Omental fat pad (tissue), 3 donors: ENCODE measurements at regions not wholly inside any gene's neighbourhood (a gene's known extent, or its start where the extent isn't known, plus 50 kb on each side); places are given as distances from the start of the nearest gene placed in this dataset.

Source experiments
- ATAC-seq: fragments of 150-250 bp; one replicate; pipeline ENCODE4 v1.9.1; 2016; ENCODE audit warnings: mild to moderate bottlenecking, moderate library complexity; ENCODE audit not compliant: low FRiP score
- DNase-seq: peaks from one replicate; pipeline ENCODE4 v3.0.0-alpha.2; 2019; ENCODE audit warnings: low spot score
- TF ChIP-seq, protein P1 (sequence below), 3 donors: fragments of 450-650 bp; IDR thresholded peaks; one replicate each; pipeline ENCODE4 v1.5.1; 2016 to 2017; ENCODE audit warnings: antibody characterized with exemption in 3 of 3, mild to moderate bottlenecking in 3 of 3, moderate library complexity in 2 of 3

DNA sequence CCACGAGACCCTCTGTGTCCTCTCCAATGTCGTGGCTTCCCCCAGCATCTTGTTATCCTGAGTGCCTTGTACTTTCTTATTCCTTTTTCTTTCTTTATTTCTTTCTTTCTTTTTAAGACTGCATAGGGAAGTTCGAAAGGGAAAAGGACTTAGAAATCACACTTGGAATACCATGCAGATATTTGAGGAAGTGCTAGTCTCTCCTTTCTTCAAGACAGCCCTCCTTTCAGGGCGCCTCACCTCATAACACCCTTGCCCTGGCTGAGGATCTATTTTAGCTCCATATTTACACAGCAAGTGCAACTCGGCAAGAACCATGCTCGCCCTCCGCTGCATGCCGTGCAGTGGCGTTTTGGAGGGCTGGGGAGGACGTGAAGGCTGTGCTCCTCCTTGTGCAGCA, 232.3 kb upstream of the GLI3 start:
- ATAC-seq (no peak), DNase-seq (no peak)
- TF ChIP-seq, protein P1, sequence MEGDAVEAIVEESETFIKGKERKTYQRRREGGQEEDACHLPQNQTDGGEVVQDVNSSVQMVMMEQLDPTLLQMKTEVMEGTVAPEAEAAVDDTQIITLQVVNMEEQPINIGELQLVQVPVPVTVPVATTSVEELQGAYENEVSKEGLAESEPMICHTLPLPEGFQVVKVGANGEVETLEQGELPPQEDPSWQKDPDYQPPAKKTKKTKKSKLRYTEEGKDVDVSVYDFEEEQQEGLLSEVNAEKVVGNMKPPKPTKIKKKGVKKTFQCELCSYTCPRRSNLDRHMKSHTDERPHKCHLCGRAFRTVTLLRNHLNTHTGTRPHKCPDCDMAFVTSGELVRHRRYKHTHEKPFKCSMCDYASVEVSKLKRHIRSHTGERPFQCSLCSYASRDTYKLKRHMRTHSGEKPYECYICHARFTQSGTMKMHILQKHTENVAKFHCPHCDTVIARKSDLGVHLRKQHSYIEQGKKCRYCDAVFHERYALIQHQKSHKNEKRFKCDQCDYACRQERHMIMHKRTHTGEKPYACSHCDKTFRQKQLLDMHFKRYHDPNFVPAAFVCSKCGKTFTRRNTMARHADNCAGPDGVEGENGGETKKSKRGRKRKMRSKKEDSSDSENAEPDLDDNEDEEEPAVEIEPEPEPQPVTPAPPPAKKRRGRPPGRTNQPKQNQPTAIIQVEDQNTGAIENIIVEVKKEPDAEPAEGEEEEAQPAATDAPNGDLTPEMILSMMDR (IDR thresholded peaks at IDR 0.05), result no peak

DNA sequence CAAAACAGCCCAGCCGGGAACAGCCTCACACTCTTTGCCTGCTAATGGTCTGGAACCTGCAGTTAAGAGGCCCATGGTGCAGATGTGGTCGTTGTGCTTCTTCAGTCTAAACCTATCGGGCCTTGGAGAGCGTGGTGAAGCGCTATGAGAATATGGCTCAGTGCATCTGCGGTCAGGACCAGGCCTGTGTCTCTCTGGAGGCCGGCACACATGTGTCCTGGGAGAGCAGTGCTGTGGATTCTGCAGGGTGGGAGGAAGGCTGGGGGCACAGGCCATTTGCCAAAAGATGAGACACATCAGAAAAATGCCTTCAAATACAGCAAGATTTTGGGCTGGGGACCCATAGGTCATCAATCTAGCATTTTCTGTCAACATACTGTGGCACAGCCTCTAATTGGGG, 231.5 kb upstream of the GLI3 start:
- ATAC-seq (no peak), DNase-seq (no peak)
- TF ChIP-seq, protein P1 (IDR thresholded peaks at IDR 0.05), result no peak

DNA sequence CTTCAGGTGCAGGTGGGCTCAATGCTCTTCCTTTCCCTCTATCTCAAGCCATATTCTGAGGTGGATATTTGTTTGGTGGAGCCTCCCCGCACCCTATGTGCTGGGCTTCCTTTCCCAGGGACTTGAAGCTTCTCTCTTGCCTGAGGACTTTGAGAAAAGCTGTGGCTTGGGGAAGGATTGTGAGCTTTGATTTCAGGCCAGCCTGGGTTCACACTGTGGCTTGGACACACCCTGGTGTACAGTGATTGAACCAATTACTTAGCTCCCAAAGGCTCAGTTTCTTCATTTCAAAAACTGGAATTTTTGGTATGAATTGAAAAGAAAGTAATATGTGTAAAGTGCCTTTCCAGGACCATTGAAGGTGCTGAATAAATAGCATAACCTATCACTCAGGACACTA, 224.5 kb upstream of the GLI3 start:
- ATAC-seq (no peak), DNase-seq (no peak)
- TF ChIP-seq, protein P1 (IDR thresholded peaks at IDR 0.05), result no peak

DNA sequence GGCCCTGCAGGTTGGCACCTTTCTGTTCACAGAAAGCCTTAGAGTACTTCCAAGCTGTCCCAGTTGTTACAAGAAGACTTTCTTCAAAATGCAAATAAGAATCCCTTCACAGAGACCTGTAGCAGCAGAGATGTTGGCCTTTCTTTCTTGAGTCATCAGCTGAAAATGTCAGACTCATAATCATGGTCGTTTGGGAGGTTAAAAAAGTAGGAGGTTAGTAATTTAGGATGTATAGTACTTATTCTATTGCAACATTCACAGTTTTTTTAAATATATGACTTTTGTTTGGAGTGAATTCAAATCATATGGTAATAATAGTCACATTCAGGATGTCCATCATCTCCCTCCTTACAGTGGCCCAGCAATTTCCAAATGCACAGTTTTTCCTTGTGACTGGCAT, 223.9 kb upstream of the GLI3 start:
- DNase-seq (no peak), ATAC-seq (no peak)
- TF ChIP-seq, protein P1 (IDR thresholded peaks at IDR 0.05), result no peak

DNA sequence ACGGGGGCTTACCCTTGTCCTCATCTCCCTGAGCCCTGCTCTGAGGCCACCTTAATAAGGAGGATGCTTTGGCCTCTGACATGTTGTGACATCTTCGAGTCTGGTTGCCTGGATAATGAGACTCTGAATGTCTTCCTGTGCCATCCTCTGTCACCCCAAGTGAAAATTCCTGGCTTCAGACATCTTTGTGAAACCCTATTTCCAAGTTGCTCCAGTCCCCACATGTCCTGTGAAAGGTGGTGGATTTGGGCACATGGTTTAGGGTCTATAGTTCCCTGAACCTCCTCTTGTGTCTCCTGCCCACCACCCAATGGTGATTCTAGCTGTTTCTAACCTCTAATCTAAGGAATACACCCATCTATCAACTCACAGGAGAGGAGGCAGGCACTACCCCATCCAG, 223.1 kb upstream of the GLI3 start:
- TF ChIP-seq, protein P1 (IDR thresholded peaks at IDR 0.05), result no peak
- no peak for ATAC-seq
- no peak for DNase-seq

DNA sequence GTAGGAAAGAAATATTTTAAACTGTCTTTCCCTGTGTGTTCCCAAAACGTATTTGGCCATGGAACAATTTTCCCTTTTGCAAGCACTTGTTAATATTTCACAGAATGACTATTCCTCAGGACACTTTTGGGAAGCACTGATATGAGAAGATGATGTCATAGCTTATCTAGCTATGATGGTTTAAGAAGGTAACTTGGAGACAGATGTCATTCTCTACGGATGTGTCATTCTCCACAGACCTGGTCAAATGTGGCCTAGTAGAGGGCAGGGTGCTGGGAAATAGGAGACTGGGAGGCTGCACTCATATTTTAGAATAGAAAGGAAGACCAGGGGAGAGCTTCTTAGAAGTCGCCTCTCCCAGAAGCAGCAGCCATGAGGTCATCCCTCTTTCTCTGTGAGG, 220.7 kb upstream of the GLI3 start:
- TF ChIP-seq, protein P1 (IDR thresholded peaks at IDR 0.05), result no peak
- no peak for DNase-seq
- peak; percentile 31 for ATAC-seq

DNA sequence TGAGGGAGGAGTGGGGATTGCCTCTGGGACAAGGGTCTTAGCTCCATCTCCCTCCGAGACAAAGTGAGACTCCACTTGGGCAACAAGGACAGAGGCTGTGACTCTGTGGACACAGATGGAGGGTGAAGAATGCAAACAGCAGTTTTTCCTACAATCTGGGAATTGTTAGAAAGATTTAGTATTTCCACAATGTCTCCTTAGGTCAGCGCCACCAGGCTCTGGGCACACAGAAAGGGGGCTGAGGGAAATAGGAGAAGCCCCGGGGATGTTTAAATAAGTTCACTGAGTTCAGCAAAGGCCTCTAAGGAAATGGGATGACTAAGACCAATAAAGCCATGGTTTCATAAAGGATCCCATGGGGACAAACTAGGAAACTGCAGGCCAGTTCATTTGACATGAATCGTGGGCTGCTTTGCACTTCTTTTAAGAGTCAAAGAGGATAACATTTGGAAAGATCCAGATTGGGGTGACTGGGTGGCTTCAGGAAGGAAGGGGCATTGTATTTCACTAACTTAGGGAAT, 219.8 kb upstream of the GLI3 start:
- no peak for ATAC-seq
- DNase-seq, result no peak
- TF ChIP-seq, protein P1 (IDR thresholded peaks at IDR 0.05), result no peak
